ENCODE measurements at regions not wholly inside any gene's neighbourhood (a gene's known extent, or its start where the extent isn't known, plus 50 kb on each side); places are given as distances from the start of the nearest gene placed in this dataset.

GRCh38 chr5:142433526-142434321 is 108.9 kb upstream of the SPRY4 start:
- H3K4me1 ChIP-seq, result 0 out of 2 replicates have a peak, but pooled peaks cover 5% of the 10 kb centered on the region
- ChIA-PET POLR2A (no interaction called here), CTCF (interaction anchor here (0.9 kb wide), 1 partner anchor 115 kb away, joined by 3 read pairs; no protein-coding TSS in a partner anchor)
- intact Hi-C loops (cut with micrococcal nuclease; ENCODE audit: unreplicated experiment), result no loop called here
- H3K4me1 Mint-ChIP-seq (ENCODE audit: low read depth, unreplicated experiment), result no peaks in the 10 kb centered on the region
- no peaks in the 10 kb centered on the region for H3K9me3 ChIP-seq
- H3K27me3 Mint-ChIP-seq (ENCODE audit: insufficient read depth, unreplicated experiment), result no peaks in the 10 kb centered on the region
- no peak overlapping the region for H3K4me3 Mint-ChIP-seq (ENCODE audit: unreplicated experiment)
- no peaks in the 10 kb centered on the region for H3K9me3 Mint-ChIP-seq (ENCODE audit: unreplicated experiment)
- TF ChIP-seq, protein P1, sequence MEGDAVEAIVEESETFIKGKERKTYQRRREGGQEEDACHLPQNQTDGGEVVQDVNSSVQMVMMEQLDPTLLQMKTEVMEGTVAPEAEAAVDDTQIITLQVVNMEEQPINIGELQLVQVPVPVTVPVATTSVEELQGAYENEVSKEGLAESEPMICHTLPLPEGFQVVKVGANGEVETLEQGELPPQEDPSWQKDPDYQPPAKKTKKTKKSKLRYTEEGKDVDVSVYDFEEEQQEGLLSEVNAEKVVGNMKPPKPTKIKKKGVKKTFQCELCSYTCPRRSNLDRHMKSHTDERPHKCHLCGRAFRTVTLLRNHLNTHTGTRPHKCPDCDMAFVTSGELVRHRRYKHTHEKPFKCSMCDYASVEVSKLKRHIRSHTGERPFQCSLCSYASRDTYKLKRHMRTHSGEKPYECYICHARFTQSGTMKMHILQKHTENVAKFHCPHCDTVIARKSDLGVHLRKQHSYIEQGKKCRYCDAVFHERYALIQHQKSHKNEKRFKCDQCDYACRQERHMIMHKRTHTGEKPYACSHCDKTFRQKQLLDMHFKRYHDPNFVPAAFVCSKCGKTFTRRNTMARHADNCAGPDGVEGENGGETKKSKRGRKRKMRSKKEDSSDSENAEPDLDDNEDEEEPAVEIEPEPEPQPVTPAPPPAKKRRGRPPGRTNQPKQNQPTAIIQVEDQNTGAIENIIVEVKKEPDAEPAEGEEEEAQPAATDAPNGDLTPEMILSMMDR (IDR thresholded peaks at IDR 0.05; ENCODE audit: insufficient read depth in 1 of 2, low read depth in 1 of 2, low read length in 1 of 2, severe bottlenecking in 1 of 2, unreplicated experiment in 1 of 2), result no peak
- H3K27me3 ChIP-seq (replicated peaks; ENCODE audit: control insufficient read depth, insufficient read depth, low read length), result no peaks in the 10 kb centered on the region
- DNase-seq, result no peak
- no peak overlapping the region for H3K27ac Mint-ChIP-seq (ENCODE audit: unreplicated experiment)
- H3K4me3 ChIP-seq (ENCODE audit: low read depth, low read length), result no peak overlapping the region
- BruUV-seq (replicated peaks), result no TSS peak
- H3K36me3 ChIP-seq (ENCODE audit: control insufficient read depth, insufficient read depth, low read length), result no peaks in the 10 kb centered on the region
- H3K36me3 Mint-ChIP-seq (ENCODE audit: insufficient read depth, unreplicated experiment), result no peaks in the 10 kb centered on the region

GRCh38 chr5:142432961-142433360 is 108.1 kb upstream of the SPRY4 start:
- Mint-ChIP-seq H3K27ac (ENCODE audit: unreplicated experiment) (no peak overlapping the region), H3K9me3 (ENCODE audit: unreplicated experiment) (no peaks in the 10 kb centered on the region), H3K27me3 (ENCODE audit: insufficient read depth, unreplicated experiment) (no peaks in the 10 kb centered on the region), H3K36me3 (ENCODE audit: insufficient read depth, unreplicated experiment) (no peaks in the 10 kb centered on the region), H3K4me3 (ENCODE audit: unreplicated experiment) (no peak overlapping the region), H3K4me1 (ENCODE audit: low read depth, unreplicated experiment) (no peaks in the 10 kb centered on the region)
- Histone ChIP-seq H3K27me3 (replicated peaks; ENCODE audit: control insufficient read depth, insufficient read depth, low read length) (no peaks in the 10 kb centered on the region), H3K36me3 (ENCODE audit: control insufficient read depth, insufficient read depth, low read length) (no peaks in the 10 kb centered on the region), H3K9me3 (no peaks in the 10 kb centered on the region), H3K4me1 (0 out of 2 replicates have a peak, but pooled peaks cover 5% of the 10 kb centered on the region), H3K4me3 (ENCODE audit: low read depth, low read length) (no peak overlapping the region)
- DNase-seq, result no peak
- POLR2A ChIA-PET, result no interaction called here
- BruUV-seq (replicated peaks), result no TSS peak
- intact Hi-C loops (cut with micrococcal nuclease; ENCODE audit: unreplicated experiment), result no loop called here
- CTCF ChIA-PET, result interaction anchor here (0.5 to 0.9 kb wide), 2 partner anchors 13 to 116 kb away, joined by 3 to 4 read pairs; no protein-coding TSS in a partner anchor
- TF ChIP-seq, protein P1 (IDR thresholded peaks at IDR 0.05; ENCODE audit: insufficient read depth in 1 of 2, low read depth in 1 of 2, low read length in 1 of 2, severe bottlenecking in 1 of 2, unreplicated experiment in 1 of 2), result no peak

DNA sequence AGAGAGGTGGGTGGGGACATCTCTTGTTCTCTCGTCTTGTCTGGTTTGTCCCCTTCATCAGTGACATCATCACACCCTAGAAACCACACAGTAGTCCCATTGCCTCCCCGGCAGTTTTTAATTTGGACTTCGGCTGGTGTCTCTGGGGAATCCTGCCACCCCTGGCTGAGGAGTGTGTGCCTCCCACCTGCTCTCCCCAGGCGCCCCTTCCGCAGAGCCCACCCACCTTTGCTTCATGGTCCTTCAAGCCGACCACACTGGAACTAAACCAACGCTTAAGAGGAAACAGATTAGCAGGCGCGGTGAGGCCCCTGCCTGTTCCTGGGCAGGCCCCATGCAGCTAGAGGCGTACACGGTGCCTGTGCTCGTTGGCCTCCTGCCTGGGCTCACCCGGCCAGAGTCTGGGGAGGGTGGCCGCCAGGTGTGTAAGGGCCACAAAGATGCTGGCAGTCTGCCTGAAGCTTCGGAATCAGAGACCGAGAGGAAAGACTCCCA is 107.6 kb upstream of the SPRY4 start:
- Histone ChIP-seq H3K4me1 (0 out of 2 replicates have a peak, but pooled peaks cover 5% of the 10 kb centered on the region), H3K36me3 (ENCODE audit: control insufficient read depth, insufficient read depth, low read length) (no peaks in the 10 kb centered on the region), H3K9me3 (no peaks in the 10 kb centered on the region), H3K27me3 (replicated peaks; ENCODE audit: control insufficient read depth, insufficient read depth, low read length) (no peaks in the 10 kb centered on the region), H3K4me3 (ENCODE audit: low read depth, low read length) (no peak overlapping the region)
- H3K4me3 Mint-ChIP-seq (ENCODE audit: unreplicated experiment), result no peak overlapping the region
- ChIA-PET CTCF (interaction anchor here (0.5 to 0.9 kb wide), 2 partner anchors 13 to 116 kb away, joined by 3 to 4 read pairs; no protein-coding TSS in a partner anchor), POLR2A (no interaction called here)
- BruUV-seq (replicated peaks), result no TSS peak
- no peaks in the 10 kb centered on the region for H3K36me3 Mint-ChIP-seq (ENCODE audit: insufficient read depth, unreplicated experiment)
- DNase-seq, result no peak
- intact Hi-C loops (cut with micrococcal nuclease; ENCODE audit: unreplicated experiment), result no loop called here
- H3K4me1 Mint-ChIP-seq (ENCODE audit: low read depth, unreplicated experiment), result no peaks in the 10 kb centered on the region
- H3K27ac Mint-ChIP-seq (ENCODE audit: unreplicated experiment), result no peak overlapping the region
- no peaks in the 10 kb centered on the region for H3K9me3 Mint-ChIP-seq (ENCODE audit: unreplicated experiment)
- TF ChIP-seq, protein P1 (IDR thresholded peaks at IDR 0.05; ENCODE audit: insufficient read depth in 1 of 2, low read depth in 1 of 2, low read length in 1 of 2, severe bottlenecking in 1 of 2, unreplicated experiment in 1 of 2), result no peak
- no peaks in the 10 kb centered on the region for H3K27me3 Mint-ChIP-seq (ENCODE audit: insufficient read depth, unreplicated experiment)
